GM23338 (cell line): ENCODE measurements at regions not wholly inside any gene's neighbourhood (a gene's known extent, or its start where the extent isn't known, plus 50 kb on each side); places are given as distances from the start of the nearest gene placed in this dataset.

Experiments
- ATAC-seq: fragments of 200-7000 bp; cut with Tn5 transposase; 3 replicates; pipeline ENCODE4 v1.9.1; 2020
- DNase-seq: peaks from one replicate; pipeline ENCODE4 v3.0.0-alpha.2; 2015; ENCODE audit warnings: low spot score
- H2AFZ ChIP-seq: fragments of 200-600 bp; sonication (generic); 2 replicates; pipeline ENCODE4 v1.8.0; 2016; ENCODE audit warnings: antibody characterized with exemption, mild to moderate bottlenecking, moderate library complexity
- H3F3A ChIP-seq: fragments of 200-600 bp; sonication (generic); replicated peaks from 2 replicates; pipeline ENCODE4 v1.8.0; 2017; ENCODE audit warnings: antibody characterized with exemption, mixed run types, low read depth
- H3K27ac ChIP-seq: fragments of 200-600 bp; sonication (generic); 2 replicates; pipeline ENCODE4 v1.6.1; 2016; ENCODE audit warnings: low read depth
- H3K27me3 ChIP-seq: fragments of 200-600 bp; sonication (generic); 2 replicates; pipeline ENCODE4 v1.8.0; 2016; ENCODE audit warnings: mild to moderate bottlenecking, mixed run types, moderate library complexity; ENCODE audit not compliant: insufficient read depth
- H3K36me3 ChIP-seq: fragments of 200-600 bp; sonication (generic); 2 replicates; pipeline ENCODE4 v1.8.0; 2016; ENCODE audit warnings: mild to moderate bottlenecking; ENCODE audit not compliant: insufficient read depth
- H3K4me1 ChIP-seq: fragments of 200-600 bp; sonication (generic); 2 replicates; pipeline ENCODE4 v1.8.0; 2016; ENCODE audit warnings: mild to moderate bottlenecking, moderate library complexity; ENCODE audit not compliant: insufficient read depth
- H3K4me2 ChIP-seq: fragments of 200-600 bp; sonication (generic); 2 replicates; pipeline ENCODE4 v1.7.1; 2017; ENCODE audit warnings: mixed run types
- H3K4me3 ChIP-seq: fragments of 200-600 bp; sonication (generic); 2 replicates; pipeline ENCODE4 v1.6.1; 2016; ENCODE audit warnings: mixed run types
- H3K79me2 ChIP-seq: fragments of 200-600 bp; sonication (generic); replicated peaks from 2 replicates; pipeline ENCODE4 v1.8.0; 2017; ENCODE audit warnings: mild to moderate bottlenecking; ENCODE audit not compliant: insufficient read depth
- H3K9me2 ChIP-seq: fragments of 200-600 bp; sonication (generic); 2 replicates; pipeline ENCODE4 v1.8.0; 2017; ENCODE audit not compliant: insufficient read depth
- H4K20me1 ChIP-seq: fragments of 200-600 bp; sonication (generic); replicated peaks from 2 replicates; pipeline ENCODE4 v1.8.0; 2017; ENCODE audit warnings: mild to moderate bottlenecking; ENCODE audit not compliant: insufficient read depth
- H3K27ac Mint-ChIP-seq: 2 replicates; pipeline ENCODE4 v1.8.0; 2020; ENCODE audit warnings: inconsistent platforms, mild to moderate bottlenecking, moderate library complexity, mixed read lengths
- H3K27me3 Mint-ChIP-seq: 3 replicates; pipeline ENCODE4 v1.8.0; 2022; ENCODE audit warnings: low read depth, mild to moderate bottlenecking, moderate library complexity, mixed read lengths, inconsistent platforms; ENCODE audit not compliant: insufficient read depth, poor library complexity
- H3K36me3 Mint-ChIP-seq: 3 replicates; pipeline ENCODE4 v1.8.0; 2021; ENCODE audit warnings: low read depth, mild to moderate bottlenecking, inconsistent platforms, moderate library complexity, mixed read lengths
- H3K4me1 Mint-ChIP-seq: 3 replicates; pipeline ENCODE4 v1.8.0; 2020; ENCODE audit warnings: mild to moderate bottlenecking, inconsistent platforms, mixed read lengths
- H3K4me3 Mint-ChIP-seq: 3 replicates; pipeline ENCODE4 v1.8.0; 2021; ENCODE audit warnings: moderate library complexity, mild to moderate bottlenecking, inconsistent platforms, mixed read lengths
- H3K9me3 Mint-ChIP-seq: 3 replicates; pipeline ENCODE4 v1.8.0; 2020; ENCODE audit warnings: moderate library complexity, mild to moderate bottlenecking, inconsistent platforms, mixed read lengths
- JUNB ChIP-seq: IDR thresholded peaks from one replicate; pipeline ENCODE4 v1.6.1; 2016; ENCODE audit warnings: antibody characterized with exemption; ENCODE audit not compliant: unreplicated experiment
- NANOG ChIP-seq: IDR thresholded peaks from 2 replicates; pipeline ENCODE4 v1.6.1; 2016; ENCODE audit warnings: antibody characterized with exemption, borderline replicate concordance
- ZNF114 ChIP-seq: fragments of 250-450 bp; sonication (Bioruptor Pico); IDR thresholded peaks from 2 replicates; pipeline ENCODE4 v1.5.0; 2020; ENCODE audit warnings: mild to moderate bottlenecking, moderate library complexity
- TF ChIP-seq, protein P1 (sequence below): fragments of 250-450 bp; sonication (Bioruptor Pico); IDR thresholded peaks from 2 replicates; pipeline ENCODE4 v1.5.0; 2020; ENCODE audit warnings: mild to moderate bottlenecking, moderate library complexity
- TF ChIP-seq, protein P2 (sequence below): IDR thresholded peaks from 2 replicates; pipeline ENCODE4 v1.6.1; 2016; ENCODE audit warnings: antibody characterized with exemption

DNA sequence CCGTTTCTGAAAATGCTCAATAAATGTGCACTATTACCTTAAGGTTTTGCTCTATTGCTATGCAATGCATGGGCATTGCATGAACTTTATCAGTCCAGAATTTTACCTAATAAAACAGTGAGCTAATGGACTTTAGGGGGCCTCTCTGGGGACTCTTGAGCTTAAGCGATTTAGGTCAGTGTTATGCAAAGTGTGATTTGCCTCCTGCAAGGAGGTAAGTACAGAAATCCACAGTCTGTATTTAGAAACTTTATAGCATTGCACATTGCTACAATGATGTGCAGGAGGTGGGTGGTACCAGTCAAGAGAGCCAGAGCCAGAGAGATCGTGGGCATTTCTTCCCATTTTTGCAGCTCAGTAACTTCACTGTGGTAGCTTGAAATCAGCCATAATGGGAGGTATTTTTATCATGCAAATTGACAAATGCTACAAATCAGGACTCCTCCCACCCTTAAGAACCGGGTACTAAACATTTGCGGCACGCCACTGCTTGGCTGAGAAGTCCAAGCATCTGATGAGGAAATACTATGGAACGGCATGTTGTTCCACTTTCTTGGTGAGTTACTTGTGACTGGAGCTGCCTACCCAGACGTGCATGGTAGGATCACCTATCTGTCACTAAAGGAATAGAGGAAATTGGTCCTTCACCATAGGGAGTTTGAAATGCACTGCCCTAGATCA is 174.6 kb upstream of the PGRMC2 start (continued):
- TF ChIP-seq, protein P1, sequence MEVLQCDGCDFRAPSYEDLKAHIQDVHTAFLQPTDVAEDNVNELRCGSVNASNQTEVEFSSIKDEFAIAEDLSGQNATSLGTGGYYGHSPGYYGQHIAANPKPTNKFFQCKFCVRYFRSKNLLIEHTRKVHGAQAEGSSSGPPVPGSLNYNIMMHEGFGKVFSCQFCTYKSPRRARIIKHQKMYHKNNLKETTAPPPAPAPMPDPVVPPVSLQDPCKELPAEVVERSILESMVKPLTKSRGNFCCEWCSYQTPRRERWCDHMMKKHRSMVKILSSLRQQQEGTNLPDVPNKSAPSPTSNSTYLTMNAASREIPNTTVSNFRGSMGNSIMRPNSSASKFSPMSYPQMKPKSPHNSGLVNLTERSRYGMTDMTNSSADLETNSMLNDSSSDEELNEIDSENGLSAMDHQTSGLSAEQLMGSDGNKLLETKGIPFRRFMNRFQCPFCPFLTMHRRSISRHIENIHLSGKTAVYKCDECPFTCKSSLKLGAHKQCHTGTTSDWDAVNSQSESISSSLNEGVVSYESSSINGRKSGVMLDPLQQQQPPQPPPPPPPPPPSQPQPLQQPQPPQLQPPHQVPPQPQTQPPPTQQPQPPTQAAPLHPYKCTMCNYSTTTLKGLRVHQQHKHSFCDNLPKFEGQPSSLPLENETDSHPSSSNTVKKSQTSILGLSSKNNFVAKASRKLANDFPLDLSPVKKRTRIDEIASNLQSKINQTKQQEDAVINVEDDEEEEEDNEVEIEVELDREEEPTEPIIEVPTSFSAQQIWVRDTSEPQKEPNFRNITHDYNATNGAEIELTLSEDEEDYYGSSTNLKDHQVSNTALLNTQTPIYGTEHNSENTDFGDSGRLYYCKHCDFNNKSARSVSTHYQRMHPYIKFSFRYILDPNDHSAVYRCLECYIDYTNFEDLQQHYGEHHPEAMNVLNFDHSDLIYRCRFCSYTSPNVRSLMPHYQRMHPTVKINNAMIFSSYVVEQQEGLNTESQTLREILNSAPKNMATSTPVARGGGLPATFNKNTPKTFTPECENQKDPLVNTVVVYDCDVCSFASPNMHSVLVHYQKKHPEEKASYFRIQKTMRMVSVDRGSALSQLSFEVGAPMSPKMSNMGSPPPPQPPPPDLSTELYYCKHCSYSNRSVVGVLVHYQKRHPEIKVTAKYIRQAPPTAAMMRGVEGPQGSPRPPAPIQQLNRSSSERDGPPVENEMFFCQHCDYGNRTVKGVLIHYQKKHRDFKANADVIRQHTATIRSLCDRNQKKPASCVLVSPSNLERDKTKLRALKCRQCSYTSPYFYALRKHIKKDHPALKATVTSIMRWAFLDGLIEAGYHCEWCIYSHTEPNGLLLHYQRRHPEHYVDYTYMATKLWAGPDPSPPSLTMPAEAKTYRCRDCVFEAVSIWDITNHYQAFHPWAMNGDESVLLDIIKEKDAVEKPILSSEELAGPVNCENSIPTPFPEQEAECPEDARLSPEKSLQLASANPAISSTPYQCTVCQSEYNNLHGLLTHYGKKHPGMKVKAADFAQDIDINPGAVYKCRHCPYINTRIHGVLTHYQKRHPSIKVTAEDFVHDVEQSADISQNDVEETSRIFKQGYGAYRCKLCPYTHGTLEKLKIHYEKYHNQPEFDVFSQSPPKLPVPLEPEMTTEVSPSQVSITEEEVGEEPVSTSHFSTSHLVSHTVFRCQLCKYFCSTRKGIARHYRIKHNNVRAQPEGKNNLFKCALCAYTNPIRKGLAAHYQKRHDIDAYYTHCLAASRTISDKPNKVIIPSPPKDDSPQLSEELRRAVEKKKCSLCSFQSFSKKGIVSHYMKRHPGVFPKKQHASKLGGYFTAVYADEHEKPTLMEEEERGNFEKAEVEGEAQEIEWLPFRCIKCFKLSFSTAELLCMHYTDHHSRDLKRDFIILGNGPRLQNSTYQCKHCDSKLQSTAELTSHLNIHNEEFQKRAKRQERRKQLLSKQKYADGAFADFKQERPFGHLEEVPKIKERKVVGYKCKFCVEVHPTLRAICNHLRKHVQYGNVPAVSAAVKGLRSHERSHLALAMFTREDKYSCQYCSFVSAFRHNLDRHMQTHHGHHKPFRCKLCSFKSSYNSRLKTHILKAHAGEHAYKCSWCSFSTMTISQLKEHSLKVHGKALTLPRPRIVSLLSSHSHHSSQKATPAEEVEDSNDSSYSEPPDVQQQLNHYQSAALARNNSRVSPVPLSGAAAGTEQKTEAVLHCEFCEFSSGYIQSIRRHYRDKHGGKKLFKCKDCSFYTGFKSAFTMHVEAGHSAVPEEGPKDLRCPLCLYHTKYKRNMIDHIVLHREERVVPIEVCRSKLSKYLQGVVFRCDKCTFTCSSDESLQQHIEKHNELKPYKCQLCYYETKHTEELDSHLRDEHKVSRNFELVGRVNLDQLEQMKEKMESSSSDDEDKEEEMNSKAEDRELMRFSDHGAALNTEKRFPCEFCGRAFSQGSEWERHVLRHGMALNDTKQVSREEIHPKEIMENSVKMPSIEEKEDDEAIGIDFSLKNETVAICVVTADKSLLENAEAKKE: no peak

DNA sequence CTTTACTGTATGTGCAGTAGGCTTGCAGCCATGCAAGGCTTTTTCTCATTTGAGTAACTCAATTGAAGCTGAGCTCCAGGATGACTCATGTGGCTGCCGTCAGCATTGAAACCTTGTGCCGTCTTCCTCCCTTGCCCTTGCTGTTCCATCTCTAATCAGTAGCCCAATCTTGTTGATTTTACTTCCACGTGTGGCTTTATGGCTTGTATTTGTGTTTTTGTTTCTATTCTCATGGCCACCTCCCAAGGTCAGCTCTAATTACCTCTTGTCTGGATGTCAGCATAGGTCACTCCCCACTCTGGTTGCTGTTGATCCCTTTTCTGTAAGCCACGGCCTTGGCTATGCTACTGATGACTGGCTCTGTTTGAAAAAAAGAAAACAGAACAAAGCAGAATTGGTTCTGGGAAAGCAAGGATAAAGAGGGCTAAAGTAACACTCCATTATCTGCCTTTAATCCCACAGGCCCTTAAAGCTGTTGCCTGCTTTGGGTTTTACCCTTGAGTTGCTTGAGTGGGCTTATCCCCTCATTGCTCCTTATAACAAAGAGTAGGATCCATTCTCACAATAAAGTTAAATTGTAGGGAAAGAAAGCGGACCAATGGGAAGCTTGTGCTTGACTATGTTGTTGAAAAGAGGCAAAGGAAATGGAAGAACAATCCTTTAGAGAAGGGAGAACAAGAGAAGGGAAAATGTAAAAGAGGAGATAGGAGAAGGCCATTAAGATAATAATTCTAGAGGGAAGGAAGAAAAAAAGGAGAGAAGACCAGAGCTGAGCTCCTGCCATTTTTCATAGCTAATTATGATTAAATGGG is 173.9 kb upstream of the PGRMC2 start:
- peaks cover 2% of the 10 kb centered on the region; the same call in 2 of the 3 replicates for H3K36me3 Mint-ChIP-seq
- DNase-seq (no peak), ATAC-seq (no peak)
- no peak overlapping the region for H3K27ac Mint-ChIP-seq
- no peaks in the 10 kb centered on the region for H3K79me2 ChIP-seq
- peaks cover 16% of the 10 kb centered on the region; the same call in 1 of the 2 replicates for H3K9me2 ChIP-seq
- H3K4me1 ChIP-seq: peaks cover 21% of the 10 kb centered on the region
- peak overlapping the region; percentile 69; the same call in 1 of the 2 replicates for H3K27ac ChIP-seq
- peak overlapping the region; percentile 14 for H3K4me2 ChIP-seq
- peaks cover 2% of the 10 kb centered on the region for H3K27me3 Mint-ChIP-seq
- peak overlapping the region; percentile 74; the same call in 1 of the 2 replicates for H2AFZ ChIP-seq
- no peaks in the 10 kb centered on the region; the same call in 1 of the 3 replicates for H3K9me3 Mint-ChIP-seq
- H4K20me1 ChIP-seq: no peaks in the 10 kb centered on the region
- H3K4me3 ChIP-seq: no peak overlapping the region
- no peaks in the 10 kb centered on the region; the same call in 2 of the 3 replicates for H3K4me1 Mint-ChIP-seq
- H3K27me3 ChIP-seq: no peaks in the 10 kb centered on the region
- H3K36me3 ChIP-seq: no peaks in the 10 kb centered on the region
- no peaks in the 10 kb centered on the region for H3F3A ChIP-seq
- no peak overlapping the region for H3K4me3 Mint-ChIP-seq
- TF ChIP-seq NANOG: no peak
- TF ChIP-seq, protein P2, sequence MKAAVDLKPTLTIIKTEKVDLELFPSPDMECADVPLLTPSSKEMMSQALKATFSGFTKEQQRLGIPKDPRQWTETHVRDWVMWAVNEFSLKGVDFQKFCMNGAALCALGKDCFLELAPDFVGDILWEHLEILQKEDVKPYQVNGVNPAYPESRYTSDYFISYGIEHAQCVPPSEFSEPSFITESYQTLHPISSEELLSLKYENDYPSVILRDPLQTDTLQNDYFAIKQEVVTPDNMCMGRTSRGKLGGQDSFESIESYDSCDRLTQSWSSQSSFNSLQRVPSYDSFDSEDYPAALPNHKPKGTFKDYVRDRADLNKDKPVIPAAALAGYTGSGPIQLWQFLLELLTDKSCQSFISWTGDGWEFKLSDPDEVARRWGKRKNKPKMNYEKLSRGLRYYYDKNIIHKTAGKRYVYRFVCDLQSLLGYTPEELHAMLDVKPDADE: no peak
- TF ChIP-seq ZNF114 (CRISPR knock-in tag): no peak
- TF ChIP-seq, protein P1: no peak
- no peak for TF ChIP-seq JUNB
